Suprapubic skin (tissue), 4 donors: ENCODE measurements at regions not wholly inside any gene's neighbourhood (a gene's known extent, or its start where the extent isn't known, plus 50 kb on each side); places are given as distances from the start of the nearest gene placed in this dataset.

Source experiments
- CTCF ChIP-seq, 2 donors: fragments of 200-600 bp in 1 of 2; fragments of 450-650 bp in 1 of 2; sonication (generic) in 1 of 2; IDR thresholded peaks; one replicate each; pipeline ENCODE4 v1.5.1; 2016 to 2019; ENCODE audit warnings: antibody characterized with exemption in 2 of 2, mild to moderate bottlenecking in 1 of 2, moderate library complexity in 1 of 2
- EP300 ChIP-seq: sonication (generic); formaldehyde crosslinking; IDR thresholded peaks from one replicate; pipeline ENCODE4 v1.6.1; 2017; ENCODE audit warnings: antibody characterized with exemption
- POLR2A ChIP-seq, 2 donors: fragments of 450-650 bp; IDR thresholded peaks; one replicate each; pipeline ENCODE4 v1.6.1; 2017; ENCODE audit warnings: antibody characterized with exemption in 2 of 2, mild to moderate bottlenecking in 2 of 2, moderate library complexity in 2 of 2
- POLR2AphosphoS5 ChIP-seq, 3 donors: sonication (generic); formaldehyde crosslinking; IDR thresholded peaks; one replicate each; pipeline ENCODE4 v1.6.1; 2017; ENCODE audit warnings: antibody characterized with exemption in 3 of 3

DNA sequence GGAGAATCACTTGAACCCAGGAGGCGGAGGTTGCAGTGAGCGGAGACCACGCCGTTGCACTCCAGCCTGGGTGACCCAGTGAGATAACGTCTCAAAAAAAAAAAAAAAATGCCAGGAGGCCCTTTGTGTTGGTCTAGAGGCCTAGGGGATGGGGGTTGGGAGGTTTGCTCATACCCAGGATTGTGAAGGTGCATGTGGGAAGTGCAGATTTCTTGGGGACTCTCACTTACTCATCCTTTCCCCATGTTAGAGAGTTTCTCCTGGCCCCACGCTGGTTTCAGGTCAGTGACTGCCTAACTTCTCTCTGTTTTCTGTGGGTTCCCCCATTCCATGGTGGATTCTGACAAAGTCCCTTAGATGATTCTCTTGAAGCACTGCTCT, 471.5 kb upstream of the CNTNAP2 start:
- TF ChIP-seq POLR2A (IDR thresholded peaks at IDR 0.05) = no peak
- no peak for TF ChIP-seq CTCF (IDR thresholded peaks at IDR 0.05)
- no peak for TF ChIP-seq EP300
- TF ChIP-seq POLR2AphosphoS5 (IDR thresholded peaks at IDR 0.05) = no peak
